NCI-H2081 treated with DMSO at 0.1 percent for 48 hours (cell line): ENCODE measurements at regions not wholly inside any gene's neighbourhood (a gene's known extent, or its start where the extent isn't known, plus 50 kb on each side); places are given as distances from the start of the nearest gene placed in this dataset.

ENCODE experiments used
- DNase-seq: peaks from one replicate; lab custom pipeline; 2025; lab: John Stamatoyannopoulos, UW

DNA sequence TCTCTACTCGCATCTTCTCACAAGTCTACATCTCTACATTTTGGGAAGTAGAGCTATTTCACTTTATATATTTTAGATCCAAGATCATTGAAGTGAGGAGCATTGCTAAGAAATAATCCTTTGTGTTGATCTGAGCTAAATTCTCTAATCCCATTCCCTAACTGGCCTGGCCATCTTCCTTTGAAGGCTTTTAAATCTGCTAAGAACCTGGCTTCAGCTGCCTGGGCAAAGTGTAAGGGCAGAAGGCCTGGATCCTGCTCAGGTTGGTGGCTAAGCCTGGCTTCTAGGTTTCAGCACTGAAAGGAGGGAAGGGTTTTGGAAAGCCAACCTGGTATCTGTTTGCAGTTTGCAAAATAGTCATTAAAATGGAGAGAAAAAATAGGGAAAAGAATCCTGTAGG, 167.6 kb downstream of the BRINP2 start:
- DNase-seq = no peak

GRCh38 chr1:177334903-177335302, 164.1 kb downstream of the BRINP2 start:
- no peak for DNase-seq

- DNase-seq = no peak
Observed at GRCh38 chr1:177333936-177334595, 163.3 kb downstream of the BRINP2 start.
